HL-60/S4 treated with phorbol 12-myristate 13-acetate at 8.2 ng/mL for 4 days and 3 days (cell line): ENCODE measurements at regions not wholly inside any gene's neighbourhood (a gene's known extent, or its start where the extent isn't known, plus 50 kb on each side); places are given as distances from the start of the nearest gene placed in this dataset.

ENCODE experiments used
- in situ Hi-C: fragments of 300-500 bp; cut with MboI; formaldehyde crosslinking; loops from 2 replicates; pipeline ENCODE4 v1.15.0; 2022; ENCODE audit warnings: low sequenced_read_pairs

- in situ Hi-C loops: no loop called here
Observed at GRCh38 chr4:184529283-184529682, 54.9 kb upstream of the IRF2 start.

- in situ Hi-C loops: no loop called here
Observed at GRCh38 chr4:184528713-184529112, 54.4 kb upstream of the IRF2 start.

GRCh38 chr4:184528051-184528450 is 53.7 kb upstream of the IRF2 start:
- in situ Hi-C loops: no loop called here

- in situ Hi-C loops: no loop called here
Observed at GRCh38 chr4:184526228-184526627, 51.9 kb upstream of the IRF2 start.
